AG04450 (cell line): ENCODE measurements at regions not wholly inside any gene's neighbourhood (a gene's known extent, or its start where the extent isn't known, plus 50 kb on each side); places are given as distances from the start of the nearest gene placed in this dataset.

ENCODE experiments used
- CTCF ChIA-PET: fragments of 300-600, 350-600 bp; formaldehyde crosslinking; extraction: SDS; loops from one replicate; lab custom pipeline; 2022; ENCODE audit warnings: antibody characterized with exemption, inconsistent platforms; lab: Charles Lee
- POLR2A ChIA-PET: fragments of 350-600 bp; formaldehyde crosslinking; extraction: SDS; loops from one replicate; lab custom pipeline; 2021; ENCODE audit warnings: antibody characterized with exemption, inconsistent platforms; lab: Yijun Ruan, JAX
- DNase-seq: peaks from one replicate; pipeline ENCODE4 v3.0.0-alpha.2; 2011; ENCODE audit warnings: low read depth, low spot score
- H3K27ac ChIP-seq: one replicate; pipeline ENCODE4 v1.5.1; 2012; ENCODE audit warnings: low read depth, low read length, control low read depth
- H3K27me3 ChIP-seq: one replicate; pipeline ENCODE4 v1.6.0; 2012; ENCODE audit warnings: low read length; ENCODE audit not compliant: control insufficient read depth, insufficient read depth
- H3K4me3 ChIP-seq: 2 replicates; pipeline ENCODE4 v1.5.1; 2011; ENCODE audit warnings: mild to moderate bottlenecking, low read depth, low read length, control low read depth
- H3K9me3 ChIP-seq: 2 replicates; pipeline ENCODE4 v1.5.1; 2012; ENCODE audit warnings: low read length; ENCODE audit not compliant: control insufficient read depth, insufficient read depth
- TF ChIP-seq, protein P1 (sequence below): IDR thresholded peaks from 2 replicates; pipeline ENCODE4 v1.5.1; 2011; ENCODE audit warnings: low read depth, low read length, control low read depth, inconsistent platforms

DNA sequence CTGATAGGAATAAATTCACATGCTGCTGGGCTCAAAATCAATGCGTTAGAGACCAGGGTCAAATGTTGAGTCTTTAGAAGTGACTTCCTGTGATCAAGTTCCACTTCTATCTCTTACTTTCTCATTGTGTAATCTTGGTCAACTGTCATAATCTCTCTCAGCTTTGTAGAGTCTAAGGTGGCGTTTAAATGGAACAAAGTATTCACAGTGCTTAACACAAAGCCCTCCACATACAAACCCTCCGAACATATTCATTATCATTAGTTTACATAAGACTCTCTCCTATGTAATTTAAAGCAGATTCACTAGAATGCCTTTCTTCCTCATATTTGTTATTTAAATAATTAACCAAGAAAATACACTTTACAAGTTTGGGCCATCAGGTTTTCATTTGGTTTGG is 1044.1 kb downstream of the EFNB2 start:
- DNase-seq = no peak
- Histone ChIP-seq H3K27me3 (no peaks in the 10 kb centered on the region), H3K9me3 (no peaks in the 10 kb centered on the region), H3K27ac (no peak overlapping the region), H3K4me3 (no peak overlapping the region)
- TF ChIP-seq, protein P1, sequence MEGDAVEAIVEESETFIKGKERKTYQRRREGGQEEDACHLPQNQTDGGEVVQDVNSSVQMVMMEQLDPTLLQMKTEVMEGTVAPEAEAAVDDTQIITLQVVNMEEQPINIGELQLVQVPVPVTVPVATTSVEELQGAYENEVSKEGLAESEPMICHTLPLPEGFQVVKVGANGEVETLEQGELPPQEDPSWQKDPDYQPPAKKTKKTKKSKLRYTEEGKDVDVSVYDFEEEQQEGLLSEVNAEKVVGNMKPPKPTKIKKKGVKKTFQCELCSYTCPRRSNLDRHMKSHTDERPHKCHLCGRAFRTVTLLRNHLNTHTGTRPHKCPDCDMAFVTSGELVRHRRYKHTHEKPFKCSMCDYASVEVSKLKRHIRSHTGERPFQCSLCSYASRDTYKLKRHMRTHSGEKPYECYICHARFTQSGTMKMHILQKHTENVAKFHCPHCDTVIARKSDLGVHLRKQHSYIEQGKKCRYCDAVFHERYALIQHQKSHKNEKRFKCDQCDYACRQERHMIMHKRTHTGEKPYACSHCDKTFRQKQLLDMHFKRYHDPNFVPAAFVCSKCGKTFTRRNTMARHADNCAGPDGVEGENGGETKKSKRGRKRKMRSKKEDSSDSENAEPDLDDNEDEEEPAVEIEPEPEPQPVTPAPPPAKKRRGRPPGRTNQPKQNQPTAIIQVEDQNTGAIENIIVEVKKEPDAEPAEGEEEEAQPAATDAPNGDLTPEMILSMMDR = no peak
- ChIA-PET POLR2A (no interaction called here), CTCF (no interaction called here)

DNA sequence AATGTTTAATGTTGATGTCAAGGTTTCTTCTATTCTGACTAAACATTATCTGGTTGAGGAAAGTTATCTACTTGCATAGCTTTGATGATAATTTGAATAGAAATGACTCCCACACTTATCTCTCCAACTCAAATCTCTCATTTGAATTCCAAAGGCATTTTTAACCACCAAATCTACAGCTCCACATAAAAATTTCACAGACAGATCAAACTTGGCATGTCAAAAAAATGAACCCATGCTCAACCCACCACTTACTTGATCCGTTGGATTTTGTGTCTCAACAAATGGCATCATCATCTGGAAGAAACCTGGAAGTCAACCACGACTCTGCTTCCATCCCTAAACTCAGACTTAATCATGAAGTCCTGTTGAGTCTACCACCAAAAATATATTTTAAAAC is 1050.4 kb downstream of the EFNB2 start:
- DNase-seq = no peak
- TF ChIP-seq, protein P1 = no peak
- H3K9me3 ChIP-seq = no peaks in the 10 kb centered on the region
- no peaks in the 10 kb centered on the region for H3K27me3 ChIP-seq
- ChIA-PET CTCF (no interaction called here), POLR2A (no interaction called here)
- no peak overlapping the region for H3K27ac ChIP-seq
- no peak overlapping the region for H3K4me3 ChIP-seq

DNA sequence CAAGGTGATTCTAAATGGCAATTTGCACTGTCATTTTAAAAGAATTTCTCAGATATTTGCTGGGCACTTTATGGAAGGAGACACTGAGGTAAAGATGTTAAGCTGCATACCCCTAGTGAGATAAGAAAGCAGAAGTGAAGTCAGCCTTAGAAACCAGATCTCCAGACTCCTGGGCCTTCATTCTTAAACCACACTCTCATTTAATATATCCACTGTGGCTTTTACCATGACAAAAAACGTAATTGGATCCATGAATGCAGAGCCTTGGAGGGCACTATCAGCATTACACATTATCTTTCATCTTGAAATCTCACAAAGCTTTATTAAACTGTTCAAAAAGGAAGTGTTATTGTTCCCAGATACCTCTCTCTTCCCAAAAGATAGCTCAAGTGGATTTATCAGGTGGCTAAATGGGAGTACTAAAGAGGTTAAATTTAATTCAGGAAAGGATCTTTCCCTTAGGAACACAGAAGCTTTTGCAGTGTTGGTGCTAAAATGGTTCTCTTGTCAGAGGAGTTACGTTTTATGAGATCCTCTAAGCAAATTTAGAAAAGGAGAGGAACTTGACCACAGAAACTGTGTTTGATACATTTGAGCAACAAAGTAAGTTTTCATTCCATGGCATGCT is 1060.4 kb downstream of the EFNB2 start:
- ChIA-PET CTCF (no interaction called here), POLR2A (no interaction called here)
- DNase-seq = no peak
- TF ChIP-seq, protein P1 = no peak
- Histone ChIP-seq H3K4me3 (no peak overlapping the region), H3K27me3 (no peaks in the 10 kb centered on the region), H3K27ac (no peak overlapping the region), H3K9me3 (no peaks in the 10 kb centered on the region)

DNA sequence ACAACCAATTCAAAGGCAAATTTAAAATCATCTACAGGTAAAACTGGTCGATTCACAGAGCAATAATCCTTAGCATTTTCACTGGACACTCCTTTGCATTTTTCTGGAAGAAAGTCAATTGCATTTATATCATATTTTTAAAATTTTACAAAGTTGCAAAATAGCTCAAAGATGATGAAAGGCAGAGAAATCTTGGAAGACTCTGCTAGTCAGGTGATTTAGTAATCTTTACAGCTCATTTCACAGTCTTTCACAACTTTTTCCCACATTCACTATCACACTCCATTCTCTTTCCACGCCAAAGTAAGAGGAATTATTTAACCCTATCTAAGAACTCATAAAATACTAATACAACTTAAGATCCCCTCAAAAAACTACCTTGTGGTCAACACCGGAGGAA is 1063.8 kb downstream of the EFNB2 start:
- DNase-seq = no peak
- CTCF ChIA-PET = no interaction called here

DNA sequence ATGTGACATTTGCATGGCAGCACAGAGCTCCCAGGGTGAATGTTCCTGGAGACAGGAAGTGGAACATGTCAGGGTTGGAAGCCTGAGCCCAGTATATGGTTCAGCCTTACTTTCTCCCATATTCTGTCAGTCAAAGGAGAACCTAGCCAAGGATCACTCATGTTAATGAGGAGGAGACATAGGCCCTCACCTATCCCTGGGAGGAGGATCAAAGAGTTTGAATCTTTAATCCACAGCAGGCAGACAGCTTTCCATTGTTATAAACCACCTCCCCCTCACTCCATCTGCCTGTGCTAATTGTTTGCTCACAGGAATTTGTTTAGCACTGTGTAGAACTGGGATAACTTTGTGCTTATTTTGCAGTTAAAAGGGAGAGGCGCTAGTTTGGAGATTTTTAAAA is 1069.1 kb downstream of the EFNB2 start:
- Histone ChIP-seq H3K27ac (no peak overlapping the region), H3K4me3 (no peak overlapping the region), H3K27me3 (no peaks in the 10 kb centered on the region), H3K9me3 (no peaks in the 10 kb centered on the region)
- ChIA-PET POLR2A (no interaction called here), CTCF (no interaction called here)
- TF ChIP-seq, protein P1 = no peak
- DNase-seq = no peak

More for the DNA sequence above, 1063.8 kb downstream of the EFNB2 start:
- no peak overlapping the region for H3K4me3 ChIP-seq
- H3K27ac ChIP-seq = no peak overlapping the region
- no peaks in the 10 kb centered on the region for H3K27me3 ChIP-seq
- no peaks in the 10 kb centered on the region for H3K9me3 ChIP-seq
- POLR2A ChIA-PET = no interaction called here
- TF ChIP-seq, protein P1 = no peak
